ENCODE measurements at regions not wholly inside any gene's neighbourhood (a gene's known extent, or its start where the extent isn't known, plus 50 kb on each side); places are given as distances from the start of the nearest gene placed in this dataset.

DNA sequence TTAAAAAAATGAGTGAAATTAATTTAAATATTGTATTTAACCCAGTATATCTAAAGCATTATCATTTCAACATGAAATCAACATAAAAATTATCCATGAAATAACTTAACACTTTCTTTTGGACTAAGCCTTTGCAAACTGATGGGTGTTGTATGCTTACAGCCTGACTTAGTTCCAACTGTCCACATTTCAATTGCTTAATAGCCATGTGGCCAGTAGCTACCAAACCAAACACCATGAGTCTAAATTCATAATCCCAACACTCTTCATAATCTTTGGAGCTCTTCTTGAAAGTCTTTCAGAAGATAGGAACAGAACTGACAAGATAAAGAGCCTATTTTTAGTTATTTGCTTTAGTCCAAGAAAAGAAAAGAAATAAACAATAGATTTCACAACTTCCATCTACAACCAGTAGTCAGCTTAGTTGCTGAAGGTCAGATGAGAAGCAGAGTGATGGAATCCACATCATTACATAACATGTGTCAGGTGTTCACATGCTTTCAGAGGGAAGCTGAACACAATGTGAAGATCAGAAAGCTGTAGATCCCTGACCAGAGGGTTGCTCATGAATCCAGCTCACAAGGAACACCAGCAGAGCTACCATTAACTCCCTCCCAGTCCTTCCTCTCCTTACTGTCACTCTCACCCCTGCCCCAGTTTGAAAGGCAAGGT lies 144.0 kb upstream of the ZNF648 start (continued):
- TF ChIP-seq AHR (CRISPR knock-in tag; IDR thresholded peaks at IDR 0.05) (no peak), ISX (CRISPR knock-in tag; conservative IDR thresholded peaks at IDR 0.05) (no peak), ISL2 (CRISPR knock-in tag; IDR thresholded peaks at IDR 0.05) (peak; percentile 61), CENPX (CRISPR knock-in tag; IDR thresholded peaks at IDR 0.05) (no peak), ZSCAN21 (CRISPR knock-in tag; IDR thresholded peaks at IDR 0.05; ENCODE audit: borderline replicate concordance) (0 out of 2 replicates have a peak, but pooled peaks have one; percentile 27), JUND (CRISPR knock-in tag; IDR thresholded peaks at IDR 0.05) (no peak), HMGXB4 (CRISPR knock-in tag; IDR thresholded peaks at IDR 0.05; ENCODE audit: borderline replicate concordance in 1 of 2, low read depth in 1 of 2) (no peak), ZNF253 (CRISPR knock-in tag; IDR thresholded peaks at IDR 0.05; ENCODE audit: borderline replicate concordance) (no peak), ZNF530 (CRISPR knock-in tag; IDR thresholded peaks at IDR 0.05; ENCODE audit: low read depth) (no peak), TEF (CRISPR knock-in tag; IDR thresholded peaks at IDR 0.05) (peak; percentile 91; the same call in 1 of the 2 replicates), ZNF614 (CRISPR knock-in tag; IDR thresholded peaks at IDR 0.05; ENCODE audit: borderline replicate concordance) (no peak; the same call in 1 of the 2 replicates), PTBP1 (IDR thresholded peaks at IDR 0.05; ENCODE audit: low read depth, low read length, poor library complexity, severe bottlenecking) (no peak), ZNF138 (CRISPR knock-in tag; IDR thresholded peaks at IDR 0.05; ENCODE audit: low read depth) (no peak), RARA (CRISPR knock-in tag; IDR thresholded peaks at IDR 0.05) (peak; percentile 66; the same call in 1 of the 2 replicates), ZNF441 (CRISPR knock-in tag; IDR thresholded peaks at IDR 0.05; ENCODE audit: borderline replicate concordance) (no peak), ATF7 (IDR thresholded peaks at IDR 0.05) (no peak), ATF7 (CRISPR knock-in tag; IDR thresholded peaks at IDR 0.05) (no peak), GABPA (IDR thresholded peaks at IDR 0.05; ENCODE audit: low read depth, low read length) (no peak), GABPA (CRISPR knock-in tag; IDR thresholded peaks at IDR 0.05; ENCODE audit: low read depth) (no peak), ZFX (CRISPR knock-in tag; IDR thresholded peaks at IDR 0.05; ENCODE audit: low read depth) (no peak), ZMYM4 (CRISPR knock-in tag; IDR thresholded peaks at IDR 0.05) (peak; percentile 84), ARID5B (CRISPR knock-in tag; IDR thresholded peaks at IDR 0.05) (peak; percentile 92), HMG20A (CRISPR knock-in tag; IDR thresholded peaks at IDR 0.05; ENCODE audit: borderline replicate concordance) (peak; percentile 77; the same call in 1 of the 2 replicates)
